GM12875 (cell line): ENCODE measurements at regions not wholly inside any gene's neighbourhood (a gene's known extent, or its start where the extent isn't known, plus 50 kb on each side); places are given as distances from the start of the nearest gene placed in this dataset.

Experiments
- H3K4me3 ChIP-seq: one replicate; pipeline ENCODE4 v1.5.1; 2011; ENCODE audit warnings: low read depth, low read length, control low read depth
- TF ChIP-seq, protein P1 (sequence below): IDR thresholded peaks from 2 replicates; pipeline ENCODE4 v1.5.1; 2011; ENCODE audit warnings: low read depth, mild to moderate bottlenecking, control low read depth, inconsistent platforms, low read length, moderate library complexity, borderline replicate concordance; ENCODE audit not compliant: insufficient read depth

- no peak overlapping the region for H3K4me3 ChIP-seq
- TF ChIP-seq, protein P1, sequence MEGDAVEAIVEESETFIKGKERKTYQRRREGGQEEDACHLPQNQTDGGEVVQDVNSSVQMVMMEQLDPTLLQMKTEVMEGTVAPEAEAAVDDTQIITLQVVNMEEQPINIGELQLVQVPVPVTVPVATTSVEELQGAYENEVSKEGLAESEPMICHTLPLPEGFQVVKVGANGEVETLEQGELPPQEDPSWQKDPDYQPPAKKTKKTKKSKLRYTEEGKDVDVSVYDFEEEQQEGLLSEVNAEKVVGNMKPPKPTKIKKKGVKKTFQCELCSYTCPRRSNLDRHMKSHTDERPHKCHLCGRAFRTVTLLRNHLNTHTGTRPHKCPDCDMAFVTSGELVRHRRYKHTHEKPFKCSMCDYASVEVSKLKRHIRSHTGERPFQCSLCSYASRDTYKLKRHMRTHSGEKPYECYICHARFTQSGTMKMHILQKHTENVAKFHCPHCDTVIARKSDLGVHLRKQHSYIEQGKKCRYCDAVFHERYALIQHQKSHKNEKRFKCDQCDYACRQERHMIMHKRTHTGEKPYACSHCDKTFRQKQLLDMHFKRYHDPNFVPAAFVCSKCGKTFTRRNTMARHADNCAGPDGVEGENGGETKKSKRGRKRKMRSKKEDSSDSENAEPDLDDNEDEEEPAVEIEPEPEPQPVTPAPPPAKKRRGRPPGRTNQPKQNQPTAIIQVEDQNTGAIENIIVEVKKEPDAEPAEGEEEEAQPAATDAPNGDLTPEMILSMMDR = no peak
Measured at GRCh38 chr12:19778172-19778571, 338.9 kb downstream of the AEBP2 start.

DNA sequence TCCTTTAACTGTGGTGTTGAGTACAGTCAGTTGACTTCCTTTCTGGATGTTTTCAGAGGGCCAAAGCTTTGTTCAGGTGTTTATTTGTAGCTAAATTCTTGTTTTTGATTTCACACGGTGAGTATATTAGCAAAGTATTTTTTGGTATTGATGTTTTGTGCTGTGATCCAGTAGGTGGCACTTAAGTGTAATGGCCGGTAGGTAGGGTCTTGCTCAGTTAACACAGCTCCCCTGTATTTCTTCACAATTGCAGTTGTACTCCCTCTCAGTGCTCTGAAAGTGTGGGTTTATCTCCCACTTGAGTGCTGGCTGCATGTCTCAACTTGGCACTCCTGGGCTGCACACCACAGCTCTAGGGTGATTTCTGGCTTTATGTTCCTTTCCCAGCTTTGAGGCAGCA, 339.5 kb downstream of the AEBP2 start:
- TF ChIP-seq, protein P1 = no peak
- H3K4me3 ChIP-seq = no peak overlapping the region

GRCh38 chr12:19779395-19780056, 340.2 kb downstream of the AEBP2 start:
- H3K4me3 ChIP-seq = no peak overlapping the region
- TF ChIP-seq, protein P1 = no peak

- TF ChIP-seq, protein P1 = no peak
- H3K4me3 ChIP-seq = no peak overlapping the region
Measured at GRCh38 chr12:19780460-19780859, 341.2 kb downstream of the AEBP2 start.

DNA sequence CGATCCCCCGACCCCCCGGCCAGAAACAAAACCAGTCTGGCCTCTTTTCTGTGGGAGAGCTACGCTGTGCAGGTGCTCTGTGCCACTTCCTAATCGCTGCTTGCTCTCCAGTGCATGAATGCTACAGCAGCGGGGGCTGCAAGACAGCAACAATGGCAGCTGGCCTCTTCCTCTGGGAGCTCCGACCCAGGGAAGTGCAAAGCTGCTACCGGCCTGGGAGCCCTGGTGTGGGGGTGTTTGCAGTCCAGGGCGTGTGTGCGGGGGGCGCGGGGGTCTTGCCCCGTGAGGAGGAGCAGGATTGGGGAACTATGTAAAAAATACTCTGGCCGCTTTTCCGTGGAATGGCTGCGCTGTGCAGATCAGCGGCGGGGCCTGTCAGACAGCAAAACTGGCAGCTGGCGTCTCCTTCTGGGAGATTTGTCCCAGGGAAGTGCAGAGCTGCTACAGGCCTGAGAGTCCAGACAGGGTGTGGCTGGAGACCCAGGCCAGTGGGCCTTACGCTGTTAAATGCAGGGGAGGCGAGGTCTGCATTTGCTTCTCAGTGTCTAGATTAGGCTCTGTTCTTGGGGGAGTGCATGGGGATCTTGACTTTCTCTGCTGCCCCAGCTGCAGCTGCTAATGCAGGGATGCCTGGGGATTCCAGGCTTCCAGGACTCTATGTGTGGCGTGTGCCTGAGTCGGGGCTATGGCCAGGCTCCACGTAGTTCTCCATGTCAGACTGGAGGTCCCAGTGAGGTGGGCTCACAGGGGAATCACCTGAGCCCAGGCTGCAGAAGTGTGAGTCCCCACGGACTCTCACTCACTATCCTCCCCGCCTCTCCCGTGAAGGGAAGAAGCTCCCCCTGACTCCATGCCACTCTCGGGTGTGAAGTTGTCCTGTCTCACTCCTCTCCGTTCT, 344.5 kb downstream of the AEBP2 start:
- H3K4me3 ChIP-seq = no peak overlapping the region

DNA sequence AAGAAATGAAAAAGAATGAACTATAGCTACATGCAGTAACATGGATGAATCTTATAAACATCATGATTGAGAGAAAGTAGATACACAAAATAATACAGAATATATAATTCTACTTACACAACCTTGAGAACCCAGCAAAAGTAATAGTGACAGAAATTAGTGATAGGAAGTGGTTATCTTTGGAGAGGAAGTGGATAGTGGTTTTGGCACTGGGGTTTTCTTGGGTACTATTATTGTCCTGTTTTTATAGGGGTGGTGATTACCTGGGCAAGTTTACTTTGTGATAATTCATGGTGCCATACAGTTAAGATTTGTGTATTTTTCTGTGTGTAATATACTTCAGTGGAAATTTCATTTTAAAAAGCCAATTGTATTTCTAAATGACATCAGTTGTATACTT, 352.7 kb downstream of the AEBP2 start:
- TF ChIP-seq, protein P1 = no peak

More for the DNA sequence above, 344.5 kb downstream of the AEBP2 start:
- TF ChIP-seq, protein P1 = no peak

More for the DNA sequence above, 352.7 kb downstream of the AEBP2 start:
- H3K4me3 ChIP-seq = no peak overlapping the region
